HepG2 (cell line): ENCODE measurements at regions not wholly inside any gene's neighbourhood (a gene's known extent, or its start where the extent isn't known, plus 50 kb on each side); places are given as distances from the start of the nearest gene placed in this dataset.

Source experiments
- EHMT2 ChIP-seq: fragments of 200-600 bp; sonication (generic); IDR thresholded peaks from 2 replicates; pipeline ENCODE4 v1.7.0; 2017; ENCODE audit warnings: antibody characterized with exemption, low read depth, low read length, borderline replicate concordance
- ELK4 ChIP-seq: sonication (generic); formaldehyde crosslinking; IDR thresholded peaks from 2 replicates; pipeline ENCODE4 v1.9.0; 2021; ENCODE audit warnings: missing genetic modification reagents, borderline replicate concordance
- HMGA1 ChIP-seq: sonication (generic); formaldehyde crosslinking; conservative IDR thresholded peaks from 2 replicates; pipeline ENCODE4 v1.4.0; 2020; ENCODE audit warnings: missing genetic modification reagents
- LBX2 ChIP-seq: sonication (generic); formaldehyde crosslinking; IDR thresholded peaks from 2 replicates; pipeline ENCODE4 v1.5.0; 2020; ENCODE audit warnings: missing genetic modification reagents, mild to moderate bottlenecking, borderline replicate concordance
- LRRFIP1 ChIP-seq: sonication (generic); formaldehyde crosslinking; conservative IDR thresholded peaks from 2 replicates; pipeline ENCODE4 v1.4.0; 2020; ENCODE audit warnings: missing genetic modification reagents
- MYNN ChIP-seq: sonication (generic); formaldehyde crosslinking; IDR thresholded peaks from 2 replicates; pipeline ENCODE4 v1.4.0; 2020; ENCODE audit warnings: mild to moderate bottlenecking, low read depth, missing genetic modification reagents
- NR0B2 ChIP-seq: sonication (generic); formaldehyde crosslinking; IDR thresholded peaks from 2 replicates; pipeline ENCODE4 v1.4.0; 2020; ENCODE audit warnings: mild to moderate bottlenecking, missing genetic modification reagents
- PCBP1 ChIP-seq: fragments of 200-400 bp; formaldehyde crosslinking; IDR thresholded peaks from 2 replicates; pipeline ENCODE4 v1.6.1; 2017; ENCODE audit warnings: mild to moderate bottlenecking, low read depth, low read length, borderline replicate concordance
- PRDM4 ChIP-seq: sonication (generic); formaldehyde crosslinking; IDR thresholded peaks from 2 replicates; pipeline ENCODE4 v1.9.0; 2021; ENCODE audit warnings: missing genetic modification reagents, borderline replicate concordance
- RFX5 ChIP-seq: IDR thresholded peaks from 2 replicates; pipeline ENCODE4 v1.6.1; 2011; ENCODE audit warnings: low read depth, low read length, improper control_type of control experiment
- SMAD3 ChIP-seq: sonication (generic); formaldehyde crosslinking; IDR thresholded peaks from 2 replicates; pipeline ENCODE4 v1.4.0; 2020; ENCODE audit warnings: missing genetic modification reagents
- TERF1 ChIP-seq: sonication (generic); formaldehyde crosslinking; IDR thresholded peaks from 2 replicates; pipeline ENCODE4 v1.8.0; 2022; ENCODE audit warnings: mild to moderate bottlenecking, missing genetic modification reagents, moderate library complexity
- ZFP37 ChIP-seq: sonication (generic); formaldehyde crosslinking; IDR thresholded peaks from 2 replicates; pipeline ENCODE4 v1.4.0; 2020; ENCODE audit warnings: missing genetic modification reagents, borderline replicate concordance
- ZNF562 ChIP-seq: sonication (generic); formaldehyde crosslinking; IDR thresholded peaks from 2 replicates; pipeline ENCODE4 v1.8.0; 2022; ENCODE audit warnings: missing genetic modification reagents, borderline replicate concordance
- ZNF574 ChIP-seq: sonication (generic); formaldehyde crosslinking; IDR thresholded peaks from 2 replicates; pipeline ENCODE4 v1.4.0; 2020; ENCODE audit warnings: missing genetic modification reagents
- ZNF605 ChIP-seq: sonication (generic); formaldehyde crosslinking; IDR thresholded peaks from 2 replicates; pipeline ENCODE4 v1.8.0; 2022; ENCODE audit warnings: mild to moderate bottlenecking, missing genetic modification reagents
- ZNF740 ChIP-seq: sonication (generic); formaldehyde crosslinking; IDR thresholded peaks from 2 replicates; pipeline ENCODE4 v1.4.0; 2020; ENCODE audit warnings: missing genetic modification reagents

GRCh38 chrY:7415157-7415633 is 503.6 kb upstream of the AMELY start (continued):
- TF ChIP-seq ZNF562 (CRISPR knock-in tag), result no peak
- TF ChIP-seq HMGA1 (CRISPR knock-in tag), result no peak
- no peak for TF ChIP-seq PRDM4 (CRISPR knock-in tag)
- no peak for TF ChIP-seq TERF1
- TF ChIP-seq ZFP37, result no peak
- TF ChIP-seq LBX2 (CRISPR knock-in tag), result no peak
- TF ChIP-seq MYNN, result no peak
- no peak for TF ChIP-seq ZNF605 (CRISPR knock-in tag)
- TF ChIP-seq NR0B2 (CRISPR knock-in tag), result no peak
- TF ChIP-seq EHMT2, result peak; percentile 54; the same call in 1 of the 2 replicates
- 0 out of 2 replicates have a peak, but pooled peaks have one; percentile 26 for TF ChIP-seq SMAD3
- no peak for TF ChIP-seq ELK4 (CRISPR knock-in tag)
- no peak for TF ChIP-seq ZNF740 (CRISPR knock-in tag)
- no peak for TF ChIP-seq LRRFIP1 (CRISPR knock-in tag)
- no peak for TF ChIP-seq PCBP1
- TF ChIP-seq ZNF574 (CRISPR knock-in tag), result no peak
- no peak for TF ChIP-seq RFX5
